ENCODE measurements at regions not wholly inside any gene's neighbourhood (a gene's known extent, or its start where the extent isn't known, plus 50 kb on each side); places are given as distances from the start of the nearest gene placed in this dataset.

GRCh38 chr1:95408507-95409136, 174.6 kb downstream of the RWDD3 start:
- TF ChIP-seq, protein P1, sequence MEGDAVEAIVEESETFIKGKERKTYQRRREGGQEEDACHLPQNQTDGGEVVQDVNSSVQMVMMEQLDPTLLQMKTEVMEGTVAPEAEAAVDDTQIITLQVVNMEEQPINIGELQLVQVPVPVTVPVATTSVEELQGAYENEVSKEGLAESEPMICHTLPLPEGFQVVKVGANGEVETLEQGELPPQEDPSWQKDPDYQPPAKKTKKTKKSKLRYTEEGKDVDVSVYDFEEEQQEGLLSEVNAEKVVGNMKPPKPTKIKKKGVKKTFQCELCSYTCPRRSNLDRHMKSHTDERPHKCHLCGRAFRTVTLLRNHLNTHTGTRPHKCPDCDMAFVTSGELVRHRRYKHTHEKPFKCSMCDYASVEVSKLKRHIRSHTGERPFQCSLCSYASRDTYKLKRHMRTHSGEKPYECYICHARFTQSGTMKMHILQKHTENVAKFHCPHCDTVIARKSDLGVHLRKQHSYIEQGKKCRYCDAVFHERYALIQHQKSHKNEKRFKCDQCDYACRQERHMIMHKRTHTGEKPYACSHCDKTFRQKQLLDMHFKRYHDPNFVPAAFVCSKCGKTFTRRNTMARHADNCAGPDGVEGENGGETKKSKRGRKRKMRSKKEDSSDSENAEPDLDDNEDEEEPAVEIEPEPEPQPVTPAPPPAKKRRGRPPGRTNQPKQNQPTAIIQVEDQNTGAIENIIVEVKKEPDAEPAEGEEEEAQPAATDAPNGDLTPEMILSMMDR (tag by site-specific recombination; IDR thresholded peaks at IDR 0.05), result no peak
- TF ChIP-seq ZSCAN30 (tag by site-specific recombination; IDR thresholded peaks at IDR 0.05), result no peak

Data from HEK293 (cell line).